GM21786 (cell line): ENCODE measurements at regions not wholly inside any gene's neighbourhood (a gene's known extent, or its start where the extent isn't known, plus 50 kb on each side); places are given as distances from the start of the nearest gene placed in this dataset.
"Not testable (repeated sequence)": the region's sequence is repeated elsewhere in the genome, so short reads cannot be mapped to it uniquely, and the experiment has no call there.

ENCODE experiments used
- ATAC-seq: cut with Tn5 transposase; IDR thresholded peaks from one replicate; pipeline ENCODE4 v1.9.1; 2021; ENCODE audit not compliant: unreplicated experiment

- ATAC-seq: no peak
Measured at GRCh38 chr5:25224316-25224982, 579.7 kb upstream of the CDH10 start.

- ATAC-seq: not testable (repeated sequence)
Measured at GRCh38 chr5:25199902-25200301, 555.1 kb upstream of the CDH10 start.

- no peak for ATAC-seq
Measured at GRCh38 chr5:25190521-25191000, 545.8 kb upstream of the CDH10 start.

GRCh38 chr5:25181249-25181648 is 536.5 kb upstream of the CDH10 start:
- no peak for ATAC-seq

- ATAC-seq: not testable (repeated sequence)
Measured at GRCh38 chr5:25162616-25163015, 517.8 kb upstream of the CDH10 start.

DNA sequence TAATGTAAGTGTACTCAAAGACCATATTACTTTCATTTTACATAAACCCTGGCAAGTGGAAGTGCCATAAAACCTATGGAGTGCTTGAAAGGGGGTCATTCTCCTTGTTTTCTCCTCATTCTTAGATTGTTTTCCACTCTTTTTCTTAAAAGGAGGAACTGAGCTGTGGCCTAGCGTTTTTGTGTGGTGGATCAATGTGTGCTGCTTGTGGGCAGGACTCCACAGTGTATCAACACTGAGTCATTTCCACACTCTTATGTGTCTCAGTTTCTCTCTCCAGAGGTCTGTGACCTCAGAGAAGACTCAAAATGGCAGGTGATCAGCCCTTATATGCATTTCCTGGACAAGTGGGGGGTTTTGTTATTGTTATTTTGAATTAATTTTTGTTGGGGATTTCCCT is 516.1 kb upstream of the CDH10 start:
- no peak for ATAC-seq

DNA sequence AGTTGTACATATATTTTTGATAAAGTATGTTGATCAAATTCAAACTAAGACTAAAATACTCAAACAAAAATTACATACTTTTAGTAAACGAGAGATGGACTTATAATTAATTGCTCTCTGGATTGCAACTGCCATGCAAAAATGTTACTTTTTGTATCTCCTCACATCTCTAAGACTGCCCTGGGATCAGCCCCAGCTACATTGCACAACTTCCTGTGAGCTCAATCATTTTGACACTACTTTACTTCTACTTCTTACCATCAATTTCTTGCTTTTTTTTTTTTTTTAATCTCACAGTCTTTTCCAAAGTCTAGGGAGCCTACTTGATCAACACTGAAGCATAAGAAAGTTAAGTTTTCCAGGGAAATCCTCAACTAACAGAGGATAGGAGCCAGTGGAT is 506.0 kb upstream of the CDH10 start:
- no peak for ATAC-seq

- no peak for ATAC-seq
Measured at GRCh38 chr5:25128606-25129005, 483.8 kb upstream of the CDH10 start.

DNA sequence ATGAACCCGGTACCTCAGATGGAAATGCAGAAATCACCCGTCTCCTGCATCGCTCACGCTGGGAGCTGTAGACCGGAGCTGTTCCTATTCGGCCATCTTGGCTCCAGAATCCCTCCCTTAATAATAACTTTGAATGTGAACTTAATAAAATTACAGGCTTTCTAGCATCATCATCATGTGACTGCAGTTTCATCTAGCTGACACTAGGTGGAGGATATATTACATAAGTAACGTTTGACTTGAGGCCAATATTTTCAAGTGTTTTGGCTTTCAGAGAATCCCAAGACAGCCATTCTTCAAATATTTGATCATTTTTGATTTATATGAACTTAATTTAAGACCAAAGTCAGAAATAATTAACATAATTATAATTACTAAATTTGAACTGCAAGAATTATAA is 474.9 kb upstream of the CDH10 start:
- ATAC-seq: no peak

DNA sequence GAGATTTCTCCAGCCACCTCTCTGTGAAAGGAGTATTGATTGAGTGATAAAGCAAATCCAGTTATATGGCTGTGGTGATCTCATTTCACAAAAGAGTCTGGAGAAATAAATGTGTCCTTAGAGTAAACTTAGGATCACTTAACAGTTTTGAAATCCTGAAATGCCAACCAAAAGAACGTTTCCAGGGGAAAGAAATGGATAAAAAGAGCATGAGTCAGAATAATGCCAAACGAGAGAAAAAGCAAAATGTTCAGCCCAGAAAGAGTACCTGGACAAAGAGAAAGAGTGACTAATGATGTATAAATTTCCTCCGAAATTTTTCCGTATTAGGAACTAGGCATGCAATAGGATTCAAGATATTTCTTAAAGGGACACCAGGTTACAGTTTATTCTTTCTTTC is 463.1 kb upstream of the CDH10 start:
- ATAC-seq: no peak

GRCh38 chr5:25099538-25099937 is 454.8 kb upstream of the CDH10 start:
- no peak for ATAC-seq

DNA sequence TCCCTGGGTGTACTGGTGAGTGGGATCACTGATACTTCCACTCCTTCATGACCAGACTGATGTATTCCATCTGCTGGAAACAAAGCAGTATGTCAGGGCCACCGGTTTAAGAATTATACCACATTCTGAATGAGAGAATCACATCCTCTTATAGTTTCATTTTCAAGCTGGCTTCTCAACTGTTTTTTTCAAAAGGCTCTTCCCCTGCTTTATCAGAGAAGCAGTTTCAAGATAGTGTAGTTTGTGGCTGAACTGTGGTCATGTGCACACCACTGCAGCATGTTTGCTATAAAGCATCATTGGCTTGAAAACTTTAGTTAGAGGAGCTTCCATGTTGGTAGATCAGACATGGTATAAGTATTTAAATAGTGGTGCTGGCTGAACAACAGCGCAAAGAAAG is 450.5 kb upstream of the CDH10 start:
- no peak for ATAC-seq

DNA sequence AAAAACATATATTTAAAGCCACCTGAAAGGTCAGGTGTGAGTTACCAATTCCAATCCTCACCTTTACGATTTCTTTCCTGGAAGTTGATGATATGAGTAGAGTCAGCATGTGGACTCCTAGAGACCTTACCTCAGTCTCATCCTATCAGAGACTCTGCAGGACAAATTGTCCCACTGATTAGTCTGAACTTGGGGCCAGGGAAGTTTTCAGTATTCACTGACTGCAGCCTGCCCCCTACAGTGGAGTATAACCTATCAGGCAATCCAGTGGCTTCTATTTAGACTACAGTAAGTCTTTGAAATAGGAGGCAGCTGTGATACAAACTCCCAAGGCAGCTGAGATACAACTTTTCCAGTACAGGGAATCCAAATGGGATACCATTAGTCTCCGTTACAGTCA is 449.4 kb upstream of the CDH10 start:
- ATAC-seq: no peak

DNA sequence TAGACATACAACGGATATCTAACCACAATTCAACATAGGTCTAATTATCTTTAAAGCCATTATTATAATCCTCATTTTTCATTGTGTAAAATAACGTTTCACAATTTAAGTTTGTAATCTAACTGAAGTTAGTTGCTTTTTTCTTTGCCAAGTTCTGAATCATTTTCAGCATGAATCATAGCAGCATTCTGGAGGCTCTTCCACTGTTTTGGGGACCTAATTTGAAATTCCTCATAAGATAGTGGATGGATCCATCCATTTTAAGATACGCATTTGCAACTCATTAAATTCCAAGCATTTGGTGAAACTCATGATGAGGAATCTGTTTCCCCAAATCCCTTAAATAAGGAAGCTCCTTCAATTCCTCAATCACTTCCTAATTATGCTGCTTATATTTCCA is 447.1 kb upstream of the CDH10 start:
- ATAC-seq: no peak

- no peak for ATAC-seq
Measured at GRCh38 chr5:25090854-25091253, 446.1 kb upstream of the CDH10 start.

GRCh38 chr5:25090275-25090674 is 445.5 kb upstream of the CDH10 start:
- no peak for ATAC-seq

DNA sequence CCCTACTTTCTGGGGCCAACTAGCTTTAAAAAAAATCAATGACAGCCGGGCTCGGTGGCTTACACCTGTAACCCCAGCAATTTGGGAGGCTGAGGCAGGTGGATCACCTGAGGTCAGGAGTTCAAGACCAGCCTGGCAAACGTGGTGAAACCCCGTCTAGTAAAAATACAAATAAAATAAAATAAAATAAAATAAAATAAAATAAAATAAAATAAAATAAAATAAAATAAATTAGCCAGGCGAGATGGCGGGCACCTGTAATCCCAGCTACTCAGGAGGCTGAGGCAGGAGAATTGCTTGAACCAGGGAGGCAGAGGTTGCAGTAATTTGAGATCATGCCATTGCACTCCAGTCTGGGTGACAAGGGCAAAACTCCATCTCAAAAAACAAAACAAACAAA is 443.9 kb upstream of the CDH10 start:
- ATAC-seq: not testable (repeated sequence)

GRCh38 chr5:25083261-25083660 is 438.5 kb upstream of the CDH10 start:
- ATAC-seq: not testable (repeated sequence)

DNA sequence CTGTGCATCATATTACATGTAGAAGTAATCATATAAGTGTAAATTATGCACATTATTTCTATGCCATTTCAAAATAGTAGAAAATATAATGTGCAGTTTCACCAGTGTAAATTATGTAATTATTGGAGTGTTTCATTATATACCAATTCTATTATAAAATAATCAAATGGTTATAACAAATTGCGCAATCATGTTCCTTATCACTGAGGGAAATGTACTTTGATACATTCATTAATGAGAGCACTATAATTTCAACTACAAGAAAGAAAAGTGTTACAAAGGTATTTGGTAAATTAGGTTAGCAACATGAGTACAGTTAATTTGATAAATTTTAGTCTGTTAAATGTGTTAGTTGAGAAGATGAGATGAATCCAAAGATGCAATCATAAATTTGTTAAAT is 421.5 kb upstream of the CDH10 start:
- no peak for ATAC-seq

GRCh38 chr5:25064306-25064705 is 419.5 kb upstream of the CDH10 start:
- ATAC-seq: no peak

GRCh38 chr5:25060575-25060974 is 415.8 kb upstream of the CDH10 start:
- no peak for ATAC-seq

DNA sequence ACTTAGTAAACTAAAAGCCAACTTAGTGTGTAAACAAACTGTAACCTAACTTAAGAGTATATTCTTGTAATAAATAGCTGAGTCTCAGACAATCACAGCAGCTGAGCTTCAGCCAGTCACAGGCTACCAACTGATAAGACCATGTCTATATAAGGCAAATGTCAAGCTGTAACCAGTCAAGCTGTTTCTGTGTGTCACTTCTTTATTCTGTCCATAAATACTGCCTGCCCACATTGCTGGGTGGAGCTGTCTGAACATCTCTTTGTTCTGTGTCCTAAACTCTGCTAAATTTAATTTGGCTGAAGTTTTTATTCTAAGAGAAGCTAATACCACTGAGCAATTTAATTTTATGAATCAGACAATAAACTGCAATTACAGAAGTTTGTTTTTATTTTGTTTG is 412.1 kb upstream of the CDH10 start:
- no peak for ATAC-seq

DNA sequence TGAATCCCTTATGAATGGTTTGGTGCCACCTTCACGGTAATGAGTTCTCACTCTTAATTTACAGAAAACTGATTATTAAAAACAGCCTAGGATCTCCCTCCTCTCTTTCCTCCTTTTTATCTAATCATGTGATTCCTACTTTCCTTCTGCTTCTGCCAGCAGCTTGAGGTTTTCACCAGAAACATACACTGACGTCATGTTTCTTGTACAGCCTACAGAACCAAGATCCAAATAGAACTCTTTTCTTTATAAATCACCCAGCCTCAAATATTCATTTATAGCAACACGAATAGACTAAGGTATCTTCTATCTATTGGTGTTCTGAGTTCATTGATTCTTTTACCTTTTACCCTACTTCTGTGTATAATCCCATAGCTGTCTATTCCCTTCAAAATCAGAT is 388.9 kb upstream of the CDH10 start:
- no peak for ATAC-seq
